ENCODE measurements at regions not wholly inside any gene's neighbourhood (a gene's known extent, or its start where the extent isn't known, plus 50 kb on each side); places are given as distances from the start of the nearest gene placed in this dataset.

GRCh38 chr2:35504419-35504818 is 851.2 kb upstream of the CRIM1 start:
- Mint-ChIP-seq H3K27ac (no peak overlapping the region), H3K4me1 (ENCODE audit: low read depth) (no peaks in the 10 kb centered on the region), H3K4me3 (no peak overlapping the region), H3K9me3 (no peaks in the 10 kb centered on the region), H3K36me3 (ENCODE audit: low read depth) (no peaks in the 10 kb centered on the region), H3K27me3 (no peaks in the 10 kb centered on the region)
- Histone ChIP-seq H3K36me3 (ENCODE audit: insufficient read depth, low read length) (no peaks in the 10 kb centered on the region), H3K4me3 (ENCODE audit: low read length) (no peak overlapping the region), H3K4me1 (ENCODE audit: insufficient read depth, low read length) (no peaks in the 10 kb centered on the region), H3K9me3 (ENCODE audit: control insufficient read depth in 1 of 2, insufficient read depth in 1 of 2, low read length in 2 of 2) (peaks cover 0 to 7% of the 10 kb centered on the region in 2 experiments), H3K27ac (ENCODE audit: low read depth in 1 of 2, low read length in 2 of 2) (no peak overlapping the region), H3K27me3 (ENCODE audit: control insufficient read depth in 1 of 2, insufficient read depth in 2 of 2, low read length in 2 of 2) (no peaks in the 10 kb centered on the region)
- ATAC-seq (ENCODE audit: poor library complexity) (no peak), DNase-seq (no peak)
- ChIA-PET CTCF (no interaction called here), POLR2A (no interaction called here)
- TF ChIP-seq, protein P1, sequence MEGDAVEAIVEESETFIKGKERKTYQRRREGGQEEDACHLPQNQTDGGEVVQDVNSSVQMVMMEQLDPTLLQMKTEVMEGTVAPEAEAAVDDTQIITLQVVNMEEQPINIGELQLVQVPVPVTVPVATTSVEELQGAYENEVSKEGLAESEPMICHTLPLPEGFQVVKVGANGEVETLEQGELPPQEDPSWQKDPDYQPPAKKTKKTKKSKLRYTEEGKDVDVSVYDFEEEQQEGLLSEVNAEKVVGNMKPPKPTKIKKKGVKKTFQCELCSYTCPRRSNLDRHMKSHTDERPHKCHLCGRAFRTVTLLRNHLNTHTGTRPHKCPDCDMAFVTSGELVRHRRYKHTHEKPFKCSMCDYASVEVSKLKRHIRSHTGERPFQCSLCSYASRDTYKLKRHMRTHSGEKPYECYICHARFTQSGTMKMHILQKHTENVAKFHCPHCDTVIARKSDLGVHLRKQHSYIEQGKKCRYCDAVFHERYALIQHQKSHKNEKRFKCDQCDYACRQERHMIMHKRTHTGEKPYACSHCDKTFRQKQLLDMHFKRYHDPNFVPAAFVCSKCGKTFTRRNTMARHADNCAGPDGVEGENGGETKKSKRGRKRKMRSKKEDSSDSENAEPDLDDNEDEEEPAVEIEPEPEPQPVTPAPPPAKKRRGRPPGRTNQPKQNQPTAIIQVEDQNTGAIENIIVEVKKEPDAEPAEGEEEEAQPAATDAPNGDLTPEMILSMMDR (IDR thresholded peaks at IDR 0.05) = no peak
- intact Hi-C loops (cut with DNase I, micrococcal nuclease) = no loop called here

- DNase-seq = no peak
- Mint-ChIP-seq H3K4me1 (ENCODE audit: low read depth) (no peaks in the 10 kb centered on the region), H3K27ac (no peak overlapping the region), H3K36me3 (ENCODE audit: low read depth) (no peaks in the 10 kb centered on the region), H3K27me3 (no peaks in the 10 kb centered on the region), H3K4me3 (no peak overlapping the region), H3K9me3 (peaks cover 2% of the 10 kb centered on the region)
- Histone ChIP-seq H3K9me3 (ENCODE audit: control insufficient read depth in 1 of 2, insufficient read depth in 1 of 2, low read length in 2 of 2) (peaks cover 0 to 13% of the 10 kb centered on the region in 2 experiments), H3K4me3 (ENCODE audit: low read length) (no peak overlapping the region), H3K36me3 (ENCODE audit: insufficient read depth, low read length) (no peaks in the 10 kb centered on the region), H3K27me3 (ENCODE audit: control insufficient read depth in 1 of 2, insufficient read depth in 2 of 2, low read length in 2 of 2) (no peaks in the 10 kb centered on the region), H3K4me1 (ENCODE audit: insufficient read depth, low read length) (no peaks in the 10 kb centered on the region), H3K27ac (ENCODE audit: low read depth in 1 of 2, low read length in 2 of 2) (no peak overlapping the region)
- ChIA-PET POLR2A (no interaction called here), CTCF (no interaction called here)
- intact Hi-C loops (cut with DNase I, micrococcal nuclease) = no loop called here
- no peak for ATAC-seq (ENCODE audit: poor library complexity)
- TF ChIP-seq, protein P1 (IDR thresholded peaks at IDR 0.05) = no peak
These were observed 851.8 kb upstream of the CRIM1 start for GRCh38 chr2:35503738-35504199.

DNA sequence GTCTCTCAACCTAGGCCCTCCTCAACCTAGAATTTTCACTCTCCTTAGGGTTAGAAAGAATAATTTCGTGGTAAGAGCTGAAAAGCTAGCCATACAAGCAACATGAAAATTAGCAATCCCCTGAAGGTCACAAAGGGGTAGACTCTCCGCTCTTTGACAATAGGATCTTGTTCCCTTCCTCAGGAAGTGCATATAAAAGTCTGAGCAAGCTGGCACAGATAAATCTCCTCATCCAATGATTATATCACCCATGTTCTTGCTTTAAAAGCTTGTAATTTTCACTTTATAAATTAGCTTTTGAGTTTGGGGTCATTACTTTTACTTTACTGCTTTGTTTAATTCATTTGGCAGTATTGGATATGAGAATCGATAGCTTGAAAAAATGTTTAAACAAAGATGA is 852.3 kb upstream of the CRIM1 start:
- Histone ChIP-seq H3K27ac (ENCODE audit: low read depth in 1 of 2, low read length in 2 of 2) (no peak overlapping the region), H3K4me3 (ENCODE audit: low read length) (no peak overlapping the region), H3K36me3 (ENCODE audit: insufficient read depth, low read length) (no peaks in the 10 kb centered on the region), H3K9me3 (ENCODE audit: control insufficient read depth in 1 of 2, insufficient read depth in 1 of 2, low read length in 2 of 2) (peaks cover 0 to 16% of the 10 kb centered on the region in 2 experiments), H3K4me1 (ENCODE audit: insufficient read depth, low read length) (no peaks in the 10 kb centered on the region), H3K27me3 (ENCODE audit: control insufficient read depth in 1 of 2, insufficient read depth in 2 of 2, low read length in 2 of 2) (no peaks in the 10 kb centered on the region)
- H3K27me3 Mint-ChIP-seq = no peaks in the 10 kb centered on the region
- H3K36me3 Mint-ChIP-seq (ENCODE audit: low read depth) = no peaks in the 10 kb centered on the region
- no peak overlapping the region for H3K4me3 Mint-ChIP-seq
- H3K9me3 Mint-ChIP-seq = peaks cover 4% of the 10 kb centered on the region
- ChIA-PET CTCF (no interaction called here), POLR2A (no interaction called here)
- intact Hi-C loops (cut with DNase I, micrococcal nuclease) = no loop called here
- TF ChIP-seq, protein P1 (IDR thresholded peaks at IDR 0.05) = no peak
- no peaks in the 10 kb centered on the region for H3K4me1 Mint-ChIP-seq (ENCODE audit: low read depth)
- DNase-seq (no peak), ATAC-seq (ENCODE audit: poor library complexity) (no peak)
- no peak overlapping the region for H3K27ac Mint-ChIP-seq

Data from CD4-positive, alpha-beta T cell (primary cell).